GM12878 (cell line): ENCODE measurements at regions not wholly inside any gene's neighbourhood (a gene's known extent, or its start where the extent isn't known, plus 50 kb on each side); places are given as distances from the start of the nearest gene placed in this dataset.

Experiments
- ATAC-seq: fragments of 200-7000 bp; cut with Tn5 transposase; 3 replicates; pipeline ENCODE4 v1.9.1; 2020; ENCODE audit warnings: mild to moderate bottlenecking, moderate library complexity
- BruUV-seq: library from RNA; stranded (reverse); fragments of 400-500 nt; replicated peaks from 2 replicates; lab custom pipeline; 2021; lab: Mats Ljungman, UMichigan
- CTCF ChIA-PET: fragments of 300-600 bp; sonication (Branson Sonifier 250); formaldehyde crosslinking; extraction: SDS; loops from one replicate; lab custom pipeline; 2021; ENCODE audit warnings: inconsistent platforms; lab: Yijun Ruan, JAX
- POLR2A ChIA-PET: fragments of 350-600 bp; formaldehyde crosslinking; extraction: SDS; loops from one replicate; lab custom pipeline; 2021; ENCODE audit warnings: inconsistent platforms; lab: Charles Lee
- RAD21 ChIA-PET: fragments of 300-600 bp; sonication (Branson Sonifier 250); formaldehyde crosslinking; loops from one replicate; lab custom pipeline; 2023; ENCODE audit warnings: antibody characterized with exemption; ENCODE audit not compliant: unreplicated experiment; lab: Charles Lee
- SMC1A ChIA-PET: fragments of 300-600 bp; sonication (Branson Sonifier 250); formaldehyde crosslinking; loops from one replicate; lab custom pipeline; 2023; ENCODE audit not compliant: unreplicated experiment, uncharacterized antibody; lab: Charles Lee
- DNase-seq: peaks from one replicate; pipeline ENCODE4 v3.0.0-alpha.2; 2011; ENCODE audit warnings: low read depth, low spot score
- FAIRE-seq: peaks from 3 replicates; lab custom pipeline; 2011; peaks lifted over from hg19 to GRCh38; lab: Jason Lieb, UNC
- H2AFZ ChIP-seq: 2 replicates; pipeline ENCODE4 v1.6.0; 2011; ENCODE audit warnings: low read depth, low read length, control low read depth; ENCODE audit not compliant: control insufficient read depth
- H3K27ac ChIP-seq: 2 replicates; pipeline ENCODE4 v1.5.1; 2011; ENCODE audit warnings: control low read depth; ENCODE audit not compliant: control insufficient read depth, insufficient read depth
- H3K27me3 ChIP-seq, 2 experiments: replicated peaks in 1 of 2; 2 replicates each; pipeline versions ENCODE4 v1.6.0 to v1.6.1; 2011; ENCODE audit warnings: low read length in 1 of 2; ENCODE audit not compliant: control insufficient read depth in 2 of 2, insufficient read depth in 2 of 2
- H3K36me3 ChIP-seq, 2 experiments: 2 replicates each; pipeline ENCODE4 v1.5.1; 2011; ENCODE audit warnings: low read length in 1 of 2; ENCODE audit not compliant: control insufficient read depth in 2 of 2, insufficient read depth in 2 of 2
- H3K4me1 ChIP-seq: 2 replicates; pipeline ENCODE4 v1.6.1; 2011; ENCODE audit warnings: mild to moderate bottlenecking, low read length, moderate library complexity, mixed read lengths; ENCODE audit not compliant: control insufficient read depth, insufficient read depth
- H3K4me2 ChIP-seq: 2 replicates; pipeline ENCODE4 v1.6.0; 2011; ENCODE audit warnings: control low read depth; ENCODE audit not compliant: control insufficient read depth, insufficient read depth
- H3K4me3 ChIP-seq: fragments of 200-600 bp; sonication (generic); 2 replicates; pipeline ENCODE4 v1.5.1; 2016
- H3K79me2 ChIP-seq: 2 replicates; pipeline ENCODE4 v1.6.0; 2011; ENCODE audit warnings: low read length; ENCODE audit not compliant: control insufficient read depth, insufficient read depth
- H3K9ac ChIP-seq: 2 replicates; pipeline ENCODE4 v1.8.0; 2011; ENCODE audit warnings: low read length, control low read depth, mixed read lengths; ENCODE audit not compliant: control insufficient read depth, insufficient read depth
- H3K9me3 ChIP-seq: replicated peaks from 3 replicates; pipeline ENCODE4 v1.5.1; 2011; ENCODE audit warnings: mild to moderate bottlenecking, low read length; ENCODE audit not compliant: control insufficient read depth, insufficient read depth
- H4K20me1 ChIP-seq: 2 replicates; pipeline ENCODE4 v1.6.0; 2011; ENCODE audit not compliant: control insufficient read depth, insufficient read depth
- ATF2 ChIP-seq: IDR thresholded peaks from 2 replicates; pipeline ENCODE4 v1.6.1; 2012; ENCODE audit warnings: low read length, inconsistent platforms
- CBX3 ChIP-seq: fragments of 200-600 bp; sonication (generic); IDR thresholded peaks from 2 replicates; pipeline ENCODE4 v1.6.1; 2016; ENCODE audit warnings: low read depth, borderline replicate concordance
- CEBPZ ChIP-seq: fragments of 150-350 bp; IDR thresholded peaks from 2 replicates; pipeline ENCODE4 v1.6.1; 2016; ENCODE audit warnings: low read depth, low read length
- IKZF2 ChIP-seq, 2 experiments: fragments of 450-650 bp; IDR thresholded peaks; 2 replicates each; pipeline ENCODE4 v1.6.1; 2017; ENCODE audit warnings: mild to moderate bottlenecking in 2 of 2, moderate library complexity in 2 of 2
- NFXL1 ChIP-seq: fragments of 450-650 bp; IDR thresholded peaks from 2 replicates; pipeline ENCODE4 v1.6.1; 2017; ENCODE audit warnings: antibody characterized with exemption, mild to moderate bottlenecking, borderline replicate concordance
- PAX8 ChIP-seq: fragments of 450-650 bp; IDR thresholded peaks from 2 replicates; pipeline ENCODE4 v1.6.1; 2017; ENCODE audit warnings: mild to moderate bottlenecking, moderate library complexity
- PML ChIP-seq: IDR thresholded peaks from 2 replicates; pipeline ENCODE4 v1.6.1; 2012; ENCODE audit warnings: low read length, inconsistent platforms
- POLR2AphosphoS2 ChIP-seq: IDR thresholded peaks from 2 replicates; pipeline ENCODE4 v1.6.1; 2011; ENCODE audit warnings: low read depth, mild to moderate bottlenecking, low read length, improper control_type of control experiment, moderate library complexity
- RFX5 ChIP-seq: IDR thresholded peaks from 2 replicates; pipeline ENCODE4 v1.6.1; 2011; ENCODE audit warnings: low read depth, low read length, improper control_type of control experiment
- TCF3 ChIP-seq: IDR thresholded peaks from 2 replicates; pipeline ENCODE4 v1.6.1; 2012; ENCODE audit warnings: low read depth, mild to moderate bottlenecking, low read length, borderline replicate concordance; ENCODE audit not compliant: insufficient read depth
- WGBS: methylation state at CpG from one replicate; pipeline ENCODE4 v1.1.6; 2016; ENCODE audit warnings: low lambda C conversion rate; ENCODE audit not compliant: insufficient replicate concordance, insufficient coverage; ENCODE audit errors: missing lambda C conversion rate; 5-methylcytosine and 5-hydroxymethylcytosine counted together
- in situ Hi-C: fragments of 300-500 bp; cut with MboI; formaldehyde crosslinking; loops from 9 replicates; pipeline ENCODE4 v1.14.3; 2018; ENCODE audit warnings: mixed read lengths
- intact Hi-C: fragments of 100-400 bp; cut with micrococcal nuclease; formaldehyde crosslinking; loops from one replicate; pipeline ENCODE4 v1.14.2; 2022; ENCODE audit not compliant: unreplicated experiment

- TF ChIP-seq CEBPZ, result no peak
Measured at GRCh38 chr14:85387181-85387580, 142.8 kb upstream of the FLRT2 start (continued).

GRCh38 chr14:85390236-85390635 is 139.7 kb upstream of the FLRT2 start:
- Histone ChIP-seq H3K27me3 (no peaks in the 10 kb centered on the region), H3K4me3 (no peak overlapping the region), H3K79me2 (no peaks in the 10 kb centered on the region), H2AFZ (no peak overlapping the region), H3K36me3 (no peaks in the 10 kb centered on the region), H3K27ac (no peak overlapping the region), H4K20me1 (no peaks in the 10 kb centered on the region), H3K4me2 (no peak overlapping the region), H3K4me1 (no peaks in the 10 kb centered on the region), H3K9ac (no peak overlapping the region), H3K9me3 (no peaks in the 10 kb centered on the region)
- CTCF ChIA-PET, result no interaction called here
- RAD21 ChIA-PET, result no interaction called here
- SMC1A ChIA-PET, result interaction anchor here (1.2 to 1.7 kb wide), 2 partner anchors 12 to 28 kb away, joined by 3 to 4 read pairs; no protein-coding TSS in a partner anchor
- in situ Hi-C loops, result no loop called here
- no TSS peak for BruUV-seq
- no peak for FAIRE-seq
- no peak for ATAC-seq
- intact Hi-C loops, result no loop called here
- WGBS, result 24% methylated on average over 5 of the region's 5 CpGs
- no peak for DNase-seq
- TF ChIP-seq RFX5 (no peak), NFXL1 (no peak), ATF2 (no peak), PAX8 (no peak), IKZF2 (IDR thresholded peaks at IDR 0.05) (no peak), POLR2AphosphoS2 (no peak), CBX3 (no peak), TCF3 (no peak), PML (no peak)
- POLR2A ChIA-PET, result no interaction called here
